ENCODE measurements at regions not wholly inside any gene's neighbourhood (a gene's known extent, or its start where the extent isn't known, plus 50 kb on each side); places are given as distances from the start of the nearest gene placed in this dataset.

GRCh38 chr14:106509176-106509575, 982.8 kb downstream of the TMEM121 start:
- no peaks in the 10 kb centered on the region for H3K27me3 ChIP-seq (ENCODE audit: insufficient read depth, poor library complexity, severe bottlenecking)
- no peak overlapping the region for H3K4me3 ChIP-seq (replicated peaks; ENCODE audit: insufficient read depth, low read length)
- DNase-seq (ENCODE audit: low read depth in 1 of 2, low spot score in 1 of 2): no peak
- no peak overlapping the region for H3K27ac ChIP-seq (replicated peaks)
- TF ChIP-seq CTCF (IDR thresholded peaks at IDR 0.05; ENCODE audit: insufficient read depth, low read length): no peak
- TF ChIP-seq SPI1 (IDR thresholded peaks at IDR 0.05; ENCODE audit: borderline replicate concordance, low read depth): no peak

GRCh38 chr14:106509807-106510206, 983.4 kb downstream of the TMEM121 start:
- H3K27ac ChIP-seq (replicated peaks): no peak overlapping the region
- H3K4me3 ChIP-seq (replicated peaks; ENCODE audit: insufficient read depth, low read length): no peak overlapping the region
- H3K27me3 ChIP-seq (ENCODE audit: insufficient read depth, poor library complexity, severe bottlenecking): no peaks in the 10 kb centered on the region
- TF ChIP-seq REST (IDR thresholded peaks at IDR 0.05; ENCODE audit: insufficient replicate concordance, low read depth) (no peak), POLR2AphosphoS5 (IDR thresholded peaks at IDR 0.05; ENCODE audit: low read depth) (no peak), SPI1 (IDR thresholded peaks at IDR 0.05; ENCODE audit: borderline replicate concordance, low read depth) (no peak), CTCF (IDR thresholded peaks at IDR 0.05; ENCODE audit: insufficient read depth, low read length) (no peak), GABPA (IDR thresholded peaks at IDR 0.05; ENCODE audit: low read depth) (no peak)
- DNase-seq (ENCODE audit: low read depth in 1 of 2, low spot score in 1 of 2): no peak

GRCh38 chr14:106511006-106511799, 984.8 kb downstream of the TMEM121 start:
- DNase-seq (ENCODE audit: low read depth in 1 of 2, low spot score in 1 of 2): no peak
- Histone ChIP-seq H3K27ac (replicated peaks) (no peak overlapping the region), H3K27me3 (ENCODE audit: insufficient read depth, poor library complexity, severe bottlenecking) (no peaks in the 10 kb centered on the region), H3K4me3 (replicated peaks; ENCODE audit: insufficient read depth, low read length) (no peak overlapping the region)
- TF ChIP-seq CTCF (IDR thresholded peaks at IDR 0.05; ENCODE audit: insufficient read depth, low read length): no peak
- TF ChIP-seq GABPA (IDR thresholded peaks at IDR 0.05; ENCODE audit: low read depth): no peak
- no peak for TF ChIP-seq REST (IDR thresholded peaks at IDR 0.05; ENCODE audit: insufficient replicate concordance, low read depth)
- no peak for TF ChIP-seq SPI1 (IDR thresholded peaks at IDR 0.05; ENCODE audit: borderline replicate concordance, low read depth)
- no peak for TF ChIP-seq POLR2AphosphoS5 (IDR thresholded peaks at IDR 0.05; ENCODE audit: low read depth)

GRCh38 chr14:106511800-106512198, 985.4 kb downstream of the TMEM121 start:
- Histone ChIP-seq H3K27me3 (ENCODE audit: insufficient read depth, poor library complexity, severe bottlenecking) (no peaks in the 10 kb centered on the region), H3K27ac (replicated peaks) (no peak overlapping the region), H3K4me3 (replicated peaks; ENCODE audit: insufficient read depth, low read length) (no peak overlapping the region)
- TF ChIP-seq SPI1 (IDR thresholded peaks at IDR 0.05; ENCODE audit: borderline replicate concordance, low read depth): no peak
- TF ChIP-seq REST (IDR thresholded peaks at IDR 0.05; ENCODE audit: insufficient replicate concordance, low read depth): no peak
- no peak for TF ChIP-seq CTCF (IDR thresholded peaks at IDR 0.05; ENCODE audit: insufficient read depth, low read length)
- TF ChIP-seq GABPA (IDR thresholded peaks at IDR 0.05; ENCODE audit: low read depth): no peak
- TF ChIP-seq POLR2AphosphoS5 (IDR thresholded peaks at IDR 0.05; ENCODE audit: low read depth): no peak
- no peak for DNase-seq (ENCODE audit: low read depth in 1 of 2, low spot score in 1 of 2)
